ENCODE measurements at regions not wholly inside any gene's neighbourhood (a gene's known extent, or its start where the extent isn't known, plus 50 kb on each side); places are given as distances from the start of the nearest gene placed in this dataset.

GRCh38 chr7:31171984-31172383 is 119.9 kb downstream of the ADCYAP1R1 start:
- no peak for DNase-seq

- DNase-seq: no peak
Observed at GRCh38 chr7:31171216-31171785, 119.2 kb downstream of the ADCYAP1R1 start.

All from inflammatory macrophage (primary cell).